ENCODE measurements at regions not wholly inside any gene's neighbourhood (a gene's known extent, or its start where the extent isn't known, plus 50 kb on each side); places are given as distances from the start of the nearest gene placed in this dataset.

DNA sequence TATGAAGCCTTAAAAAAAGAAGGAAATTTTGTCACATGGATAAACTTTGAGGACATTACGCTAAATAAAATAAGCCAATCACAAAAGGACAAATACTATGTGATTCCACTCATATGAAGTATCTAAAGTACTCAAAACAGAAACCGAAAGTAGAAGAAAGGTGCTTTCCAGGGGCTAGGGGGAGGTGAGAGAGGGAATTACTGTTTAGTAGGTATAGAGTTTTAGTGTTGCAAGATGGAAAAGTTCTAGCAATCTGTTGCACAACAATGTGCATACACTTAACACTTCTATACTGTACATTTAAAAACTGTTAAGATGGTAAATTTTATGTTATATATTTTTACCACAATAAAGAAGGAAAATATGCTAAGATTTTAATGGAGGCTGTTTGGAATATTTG, 83.0 kb downstream of the POLR1D start:
- no peak overlapping the region for H3K9ac ChIP-seq
- CTCF ChIA-PET = no interaction called here
- no peaks in the 10 kb centered on the region for H3K4me1 ChIP-seq (ENCODE audit: control insufficient read depth in 1 of 2, insufficient read depth in 2 of 2, low read depth in 1 of 2, low read length in 1 of 2)
- H3K4me2 ChIP-seq = no peak overlapping the region
- no peaks in the 10 kb centered on the region for H3K79me2 ChIP-seq (ENCODE audit: insufficient read depth)
- whole genome bisulfite sequencing (ENCODE audit: low lambda C conversion rate) = 9% methylated on average over 2 of the region's 2 CpGs
- H3K4me3 ChIP-seq (ENCODE audit: low read depth in 2 of 2, low read length in 1 of 2) = no peak overlapping the region
- no peaks in the 10 kb centered on the region for H3K36me3 ChIP-seq (replicated peaks in 1 of 2; ENCODE audit: control insufficient read depth in 1 of 2, insufficient read depth in 2 of 2, low read length in 1 of 2)
- no peak overlapping the region for H3K27ac ChIP-seq (ENCODE audit: low read depth in 2 of 2, low read length in 1 of 2)
- TF ChIP-seq GATA2 (CRISPR knock-in tag; IDR thresholded peaks at IDR 0.05) (no peak), TEAD4 (IDR thresholded peaks at IDR 0.05; ENCODE audit: borderline replicate concordance, insufficient read depth) (no peak), MXI1 (IDR thresholded peaks at IDR 0.05; ENCODE audit: low read depth, low read length) (no peak), SIN3A (IDR thresholded peaks at IDR 0.05; ENCODE audit: borderline replicate concordance, low read depth, low read length) (no peak), NRF1 (IDR thresholded peaks at IDR 0.05; ENCODE audit: low read depth, low read length) (no peak), FOSL2 (IDR thresholded peaks at IDR 0.05; ENCODE audit: borderline replicate concordance, low read depth) (no peak)
- TF ChIP-seq, protein P1, sequence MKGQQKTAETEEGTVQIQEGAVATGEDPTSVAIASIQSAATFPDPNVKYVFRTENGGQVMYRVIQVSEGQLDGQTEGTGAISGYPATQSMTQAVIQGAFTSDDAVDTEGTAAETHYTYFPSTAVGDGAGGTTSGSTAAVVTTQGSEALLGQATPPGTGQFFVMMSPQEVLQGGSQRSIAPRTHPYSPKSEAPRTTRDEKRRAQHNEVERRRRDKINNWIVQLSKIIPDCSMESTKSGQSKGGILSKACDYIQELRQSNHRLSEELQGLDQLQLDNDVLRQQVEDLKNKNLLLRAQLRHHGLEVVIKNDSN (IDR thresholded peaks at IDR 0.05; ENCODE audit: borderline replicate concordance, low read depth) = no peak
- TF ChIP-seq, protein P2, sequence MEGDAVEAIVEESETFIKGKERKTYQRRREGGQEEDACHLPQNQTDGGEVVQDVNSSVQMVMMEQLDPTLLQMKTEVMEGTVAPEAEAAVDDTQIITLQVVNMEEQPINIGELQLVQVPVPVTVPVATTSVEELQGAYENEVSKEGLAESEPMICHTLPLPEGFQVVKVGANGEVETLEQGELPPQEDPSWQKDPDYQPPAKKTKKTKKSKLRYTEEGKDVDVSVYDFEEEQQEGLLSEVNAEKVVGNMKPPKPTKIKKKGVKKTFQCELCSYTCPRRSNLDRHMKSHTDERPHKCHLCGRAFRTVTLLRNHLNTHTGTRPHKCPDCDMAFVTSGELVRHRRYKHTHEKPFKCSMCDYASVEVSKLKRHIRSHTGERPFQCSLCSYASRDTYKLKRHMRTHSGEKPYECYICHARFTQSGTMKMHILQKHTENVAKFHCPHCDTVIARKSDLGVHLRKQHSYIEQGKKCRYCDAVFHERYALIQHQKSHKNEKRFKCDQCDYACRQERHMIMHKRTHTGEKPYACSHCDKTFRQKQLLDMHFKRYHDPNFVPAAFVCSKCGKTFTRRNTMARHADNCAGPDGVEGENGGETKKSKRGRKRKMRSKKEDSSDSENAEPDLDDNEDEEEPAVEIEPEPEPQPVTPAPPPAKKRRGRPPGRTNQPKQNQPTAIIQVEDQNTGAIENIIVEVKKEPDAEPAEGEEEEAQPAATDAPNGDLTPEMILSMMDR (IDR thresholded peaks at IDR 0.05) = no peak
- TF ChIP-seq, protein P3, sequence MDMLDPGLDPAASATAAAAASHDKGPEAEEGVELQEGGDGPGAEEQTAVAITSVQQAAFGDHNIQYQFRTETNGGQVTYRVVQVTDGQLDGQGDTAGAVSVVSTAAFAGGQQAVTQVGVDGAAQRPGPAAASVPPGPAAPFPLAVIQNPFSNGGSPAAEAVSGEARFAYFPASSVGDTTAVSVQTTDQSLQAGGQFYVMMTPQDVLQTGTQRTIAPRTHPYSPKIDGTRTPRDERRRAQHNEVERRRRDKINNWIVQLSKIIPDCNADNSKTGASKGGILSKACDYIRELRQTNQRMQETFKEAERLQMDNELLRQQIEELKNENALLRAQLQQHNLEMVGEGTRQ (IDR thresholded peaks at IDR 0.05; ENCODE audit: borderline replicate concordance, low read depth, low read length) = no peak
- TF ChIP-seq, protein P4, sequence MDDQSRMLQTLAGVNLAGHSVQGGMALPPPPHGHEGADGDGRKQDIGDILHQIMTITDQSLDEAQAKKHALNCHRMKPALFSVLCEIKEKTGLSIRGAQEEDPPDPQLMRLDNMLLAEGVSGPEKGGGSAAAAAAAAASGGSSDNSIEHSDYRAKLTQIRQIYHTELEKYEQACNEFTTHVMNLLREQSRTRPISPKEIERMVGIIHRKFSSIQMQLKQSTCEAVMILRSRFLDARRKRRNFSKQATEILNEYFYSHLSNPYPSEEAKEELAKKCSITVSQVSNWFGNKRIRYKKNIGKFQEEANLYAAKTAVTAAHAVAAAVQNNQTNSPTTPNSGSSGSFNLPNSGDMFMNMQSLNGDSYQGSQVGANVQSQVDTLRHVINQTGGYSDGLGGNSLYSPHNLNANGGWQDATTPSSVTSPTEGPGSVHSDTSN (IDR thresholded peaks at IDR 0.05) = no peak
- TF ChIP-seq, protein P5, sequence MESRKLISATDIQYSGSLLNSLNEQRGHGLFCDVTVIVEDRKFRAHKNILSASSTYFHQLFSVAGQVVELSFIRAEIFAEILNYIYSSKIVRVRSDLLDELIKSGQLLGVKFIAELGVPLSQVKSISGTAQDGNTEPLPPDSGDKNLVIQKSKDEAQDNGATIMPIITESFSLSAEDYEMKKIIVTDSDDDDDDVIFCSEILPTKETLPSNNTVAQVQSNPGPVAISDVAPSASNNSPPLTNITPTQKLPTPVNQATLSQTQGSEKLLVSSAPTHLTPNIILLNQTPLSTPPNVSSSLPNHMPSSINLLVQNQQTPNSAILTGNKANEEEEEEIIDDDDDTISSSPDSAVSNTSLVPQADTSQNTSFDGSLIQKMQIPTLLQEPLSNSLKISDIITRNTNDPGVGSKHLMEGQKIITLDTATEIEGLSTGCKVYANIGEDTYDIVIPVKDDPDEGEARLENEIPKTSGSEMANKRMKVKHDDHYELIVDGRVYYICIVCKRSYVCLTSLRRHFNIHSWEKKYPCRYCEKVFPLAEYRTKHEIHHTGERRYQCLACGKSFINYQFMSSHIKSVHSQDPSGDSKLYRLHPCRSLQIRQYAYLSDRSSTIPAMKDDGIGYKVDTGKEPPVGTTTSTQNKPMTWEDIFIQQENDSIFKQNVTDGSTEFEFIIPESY (IDR thresholded peaks at IDR 0.05; ENCODE audit: borderline replicate concordance, low read depth) = no peak
- no peak overlapping the region for H2AFZ ChIP-seq (ENCODE audit: low read depth)
- H4K20me1 ChIP-seq (ENCODE audit: insufficient read depth) = no peaks in the 10 kb centered on the region
- POLR2A ChIA-PET = no interaction called here
- no peaks in the 10 kb centered on the region for H3K9me2 ChIP-seq
- 0 out of 2 replicates have a peak, but pooled peaks cover 5% of the 10 kb centered on the region for H3K9me3 ChIP-seq
- H3F3A ChIP-seq (replicated peaks; ENCODE audit: insufficient read depth) = no peaks in the 10 kb centered on the region
- peaks cover 8% of the 10 kb centered on the region; the same call in 1 of the 2 replicates for H3K27me3 ChIP-seq (ENCODE audit: insufficient read depth)
- no peak for DNase-seq
